H1 (cell line): ENCODE measurements at regions not wholly inside any gene's neighbourhood (a gene's known extent, or its start where the extent isn't known, plus 50 kb on each side); places are given as distances from the start of the nearest gene placed in this dataset.

Source experiments
- CEBPB ChIP-seq: IDR thresholded peaks from 2 replicates; pipeline ENCODE4 v1.6.1; 2012; ENCODE audit warnings: low read depth, low read length
- CTBP2 ChIP-seq: IDR thresholded peaks from 2 replicates; pipeline ENCODE4 v1.7.0; 2011; ENCODE audit warnings: borderline replicate concordance, mild to moderate bottlenecking, moderate library complexity, mixed read lengths, low read length; ENCODE audit not compliant: insufficient read depth, insufficient read length
- POLR2A ChIP-seq, 2 experiments: IDR thresholded peaks; 1 replicate in 1 of 2; 2 replicates in 1 of 2; pipeline ENCODE4 v1.6.1; 2011; ENCODE audit warnings: low read depth in 2 of 2, low read length in 2 of 2, mild to moderate bottlenecking in 2 of 2; ENCODE audit errors: control extremely low read depth in 1 of 2
- POLR2AphosphoS5 ChIP-seq: IDR thresholded peaks from 2 replicates; pipeline ENCODE4 v1.6.1; 2011; ENCODE audit warnings: low read depth, low read length
- SIN3A ChIP-seq, 2 experiments: IDR thresholded peaks in 1 of 2; conservative IDR thresholded peaks in 1 of 2; 2 replicates each; pipeline ENCODE4 v1.6.1; 2011 to 2012; ENCODE audit warnings: low read length in 2 of 2, improper control_type of control experiment in 1 of 2, low read depth in 1 of 2, mild to moderate bottlenecking in 1 of 2
- SP2 ChIP-seq: IDR thresholded peaks from 2 replicates; pipeline ENCODE4 v1.6.1; 2012; ENCODE audit warnings: mild to moderate bottlenecking, low read length, inconsistent platforms
- TF ChIP-seq, protein P1 (sequence below), 3 experiments: IDR thresholded peaks; 1 replicate in 2 of 3; 2 replicates in 1 of 3; pipeline versions ENCODE4 v1.5.1 to v1.6.1; 2011; ENCODE audit warnings: low read length in 3 of 3, mild to moderate bottlenecking in 3 of 3, inconsistent platforms in 2 of 3, low read depth in 1 of 3, moderate library complexity in 1 of 3; ENCODE audit not compliant: insufficient read depth in 1 of 3; ENCODE audit errors: control extremely low read depth in 1 of 3
- TF ChIP-seq, protein P2 (sequence below): IDR thresholded peaks from 2 replicates; pipeline ENCODE4 v1.6.1; 2012; ENCODE audit warnings: inconsistent platforms

DNA sequence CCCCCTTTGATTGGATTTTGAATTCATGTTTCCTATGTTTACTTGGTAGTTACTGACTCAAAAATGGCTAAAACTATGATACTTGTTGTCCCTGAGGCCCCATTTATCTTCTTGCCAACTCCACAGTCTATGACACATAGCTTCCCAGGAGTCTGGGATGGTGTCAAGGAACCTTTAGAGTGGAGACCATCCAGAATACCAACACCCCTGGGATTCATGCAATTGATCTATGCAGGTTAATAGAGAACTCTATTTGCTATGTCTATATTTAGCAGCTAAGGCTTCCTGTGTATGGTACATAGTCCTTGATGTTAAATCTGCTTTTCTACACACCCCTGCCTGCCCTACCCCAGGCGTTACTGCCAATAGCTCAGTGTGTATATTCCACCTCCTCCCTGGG lies 218.5 kb upstream of the HDAC4 start:
- TF ChIP-seq, protein P1, sequence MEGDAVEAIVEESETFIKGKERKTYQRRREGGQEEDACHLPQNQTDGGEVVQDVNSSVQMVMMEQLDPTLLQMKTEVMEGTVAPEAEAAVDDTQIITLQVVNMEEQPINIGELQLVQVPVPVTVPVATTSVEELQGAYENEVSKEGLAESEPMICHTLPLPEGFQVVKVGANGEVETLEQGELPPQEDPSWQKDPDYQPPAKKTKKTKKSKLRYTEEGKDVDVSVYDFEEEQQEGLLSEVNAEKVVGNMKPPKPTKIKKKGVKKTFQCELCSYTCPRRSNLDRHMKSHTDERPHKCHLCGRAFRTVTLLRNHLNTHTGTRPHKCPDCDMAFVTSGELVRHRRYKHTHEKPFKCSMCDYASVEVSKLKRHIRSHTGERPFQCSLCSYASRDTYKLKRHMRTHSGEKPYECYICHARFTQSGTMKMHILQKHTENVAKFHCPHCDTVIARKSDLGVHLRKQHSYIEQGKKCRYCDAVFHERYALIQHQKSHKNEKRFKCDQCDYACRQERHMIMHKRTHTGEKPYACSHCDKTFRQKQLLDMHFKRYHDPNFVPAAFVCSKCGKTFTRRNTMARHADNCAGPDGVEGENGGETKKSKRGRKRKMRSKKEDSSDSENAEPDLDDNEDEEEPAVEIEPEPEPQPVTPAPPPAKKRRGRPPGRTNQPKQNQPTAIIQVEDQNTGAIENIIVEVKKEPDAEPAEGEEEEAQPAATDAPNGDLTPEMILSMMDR (IDR thresholded peaks at IDR 0.05; ENCODE audit: control extremely low read depth in 1 of 3, insufficient read depth in 1 of 3, low read depth in 1 of 3, low read length in 3 of 3): no peak
- TF ChIP-seq SP2: no peak
- TF ChIP-seq CTBP2: no peak
- TF ChIP-seq, protein P2, sequence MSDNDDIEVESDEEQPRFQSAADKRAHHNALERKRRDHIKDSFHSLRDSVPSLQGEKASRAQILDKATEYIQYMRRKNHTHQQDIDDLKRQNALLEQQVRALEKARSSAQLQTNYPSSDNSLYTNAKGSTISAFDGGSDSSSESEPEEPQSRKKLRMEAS: no peak
- TF ChIP-seq POLR2AphosphoS5: no peak
- TF ChIP-seq CEBPB: no peak
- TF ChIP-seq POLR2A (IDR thresholded peaks at IDR 0.05; ENCODE audit: control extremely low read depth in 1 of 2, low read depth in 2 of 2, low read length in 2 of 2): no peak
- no peak for TF ChIP-seq SIN3A (conservative IDR thresholded peaks at IDR 0.05 in 1 of 2, IDR thresholded peaks at IDR 0.05 in 1 of 2; ENCODE audit: low read depth in 1 of 2, low read length in 2 of 2)
